ENCODE measurements at regions not wholly inside any gene's neighbourhood (a gene's known extent, or its start where the extent isn't known, plus 50 kb on each side); places are given as distances from the start of the nearest gene placed in this dataset.
"Not testable (repeated sequence)": the region's sequence is repeated elsewhere in the genome, so short reads cannot be mapped to it uniquely, and the experiment has no call there.

DNA sequence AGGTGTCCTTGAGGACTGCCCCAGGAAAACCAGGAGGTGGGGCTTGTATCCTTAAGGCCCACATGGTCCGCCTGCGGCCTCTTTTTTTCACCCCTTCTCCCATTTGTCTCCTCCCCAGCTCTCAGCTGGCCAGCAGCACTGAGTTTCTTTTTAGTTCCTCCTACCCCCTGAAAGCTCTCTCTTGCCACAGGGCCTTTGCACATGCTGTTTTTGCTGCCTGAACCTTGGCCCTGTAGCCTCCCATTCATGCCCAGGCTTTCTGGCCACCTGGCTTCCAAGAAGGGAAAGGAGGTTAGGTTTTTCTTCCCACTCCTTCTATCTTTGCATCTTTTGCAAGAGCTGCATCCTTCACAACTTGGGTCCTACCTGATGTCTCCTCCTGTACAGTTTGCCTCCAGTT, 358.1 kb downstream of the VRK1 start:
- no peak for DNase-seq

DNA sequence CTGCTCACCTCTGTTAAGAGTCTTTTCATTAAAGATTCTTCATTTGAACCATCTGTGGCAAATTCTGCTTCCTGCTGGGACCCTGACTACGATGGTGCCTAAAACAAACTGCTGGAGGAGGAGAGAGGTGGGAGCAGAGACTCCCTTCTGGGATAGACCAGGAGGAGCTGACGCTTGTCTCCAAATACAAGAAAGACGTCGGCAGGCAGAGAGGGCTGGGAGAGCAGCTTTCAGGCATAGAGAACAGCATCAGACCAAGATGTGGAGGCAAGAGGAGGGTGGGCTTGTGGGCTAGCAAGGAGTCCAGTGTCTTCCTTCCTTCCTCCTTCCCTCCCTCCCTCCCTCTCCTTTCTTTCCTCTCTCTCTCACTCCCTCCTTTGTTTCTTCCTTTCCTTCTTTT, 358.6 kb downstream of the VRK1 start:
- no peak for DNase-seq

GRCh38 chr14:97156705-97157104, 359.5 kb downstream of the VRK1 start:
- DNase-seq: no peak

- DNase-seq: no peak
These were observed 360.9 kb downstream of the VRK1 start for GRCh38 chr14:97158102-97158501.

GRCh38 chr14:97159124-97159523, 361.9 kb downstream of the VRK1 start:
- no peak for DNase-seq

DNA sequence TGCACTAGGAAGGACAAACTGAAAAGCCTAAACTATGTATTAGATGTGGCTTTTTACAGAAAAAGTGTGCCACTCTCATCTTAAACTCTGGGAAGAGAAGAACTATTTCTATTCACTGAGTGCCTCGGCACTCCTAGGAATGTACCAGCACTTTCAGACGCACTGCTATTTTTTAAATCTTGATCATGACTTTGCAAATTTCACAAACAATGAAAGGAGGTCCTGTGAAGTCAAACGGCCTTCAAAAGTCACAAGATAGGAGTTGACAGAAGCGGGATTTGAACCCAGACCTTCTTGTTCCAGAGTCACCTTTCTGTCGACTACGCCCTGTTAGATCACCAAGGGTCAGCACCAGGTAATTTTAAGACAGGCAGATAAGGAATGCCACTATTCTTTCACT, 365.4 kb downstream of the VRK1 start:
- DNase-seq: no peak

DNA sequence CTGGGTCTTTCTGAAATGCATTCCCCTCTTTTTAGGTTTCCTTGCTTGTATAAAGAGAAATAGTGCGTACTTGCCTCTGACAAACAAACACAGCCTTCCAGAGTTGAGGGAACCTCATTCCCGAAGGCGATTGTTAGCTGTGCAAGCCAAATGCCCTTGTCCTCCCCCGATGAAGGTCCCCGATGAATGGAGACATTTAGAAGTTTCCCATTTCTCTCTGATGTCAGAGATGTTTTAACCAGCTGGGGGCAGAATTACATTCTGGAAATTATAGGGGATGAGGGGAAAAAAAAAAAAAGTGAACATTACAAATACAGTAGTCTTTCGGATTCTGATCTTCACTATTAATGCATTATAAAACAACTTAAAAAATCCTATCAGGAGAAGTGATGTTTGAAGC, 366.8 kb downstream of the VRK1 start:
- DNase-seq: no peak

- DNase-seq: no peak
These were observed 369.3 kb downstream of the VRK1 start for GRCh38 chr14:97166497-97166896.

GRCh38 chr14:97167577-97167976, 370.4 kb downstream of the VRK1 start:
- DNase-seq: not testable (repeated sequence)

DNA sequence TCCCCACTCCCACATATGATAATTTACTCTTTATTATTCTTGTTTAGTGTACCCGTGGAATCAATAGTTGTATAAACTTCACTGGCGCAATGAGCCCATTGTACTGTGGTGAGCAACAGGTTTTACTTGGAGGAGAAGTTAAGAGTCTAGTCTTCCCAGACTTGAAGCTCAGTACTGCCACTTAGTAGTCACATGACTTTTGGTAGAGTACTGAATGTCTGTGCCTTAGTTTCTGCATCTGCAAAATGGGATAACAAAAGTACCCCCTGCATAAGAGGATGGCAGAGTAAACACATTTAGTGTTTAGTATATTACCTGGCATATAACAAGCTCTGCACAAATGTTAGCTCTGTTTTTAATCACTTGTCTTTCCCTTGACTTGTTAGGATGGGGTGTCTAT, 375.5 kb downstream of the VRK1 start:
- no peak for DNase-seq

DNA sequence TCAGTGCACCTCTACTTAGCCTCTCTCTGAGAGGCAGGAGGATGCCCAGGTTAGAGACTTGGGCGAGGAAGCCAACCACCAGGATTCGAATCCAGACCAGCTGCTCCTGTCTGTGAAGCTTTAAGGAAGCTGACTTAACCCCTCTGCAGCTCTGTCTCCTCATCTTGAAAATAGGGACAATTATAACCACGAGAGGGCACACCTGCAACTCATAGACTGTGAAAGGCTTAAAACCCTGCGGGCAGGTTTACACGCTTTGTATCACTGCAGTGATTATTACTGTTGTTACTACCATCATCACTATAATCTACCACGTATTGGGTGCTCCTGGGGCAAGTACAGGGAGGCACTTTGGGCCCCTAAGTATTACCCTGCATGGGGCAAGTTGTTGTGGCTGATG, 379.8 kb downstream of the VRK1 start:
- DNase-seq: peak; percentile 29

GRCh38 chr14:97177635-97178034, 380.5 kb downstream of the VRK1 start:
- no peak for DNase-seq

DNA sequence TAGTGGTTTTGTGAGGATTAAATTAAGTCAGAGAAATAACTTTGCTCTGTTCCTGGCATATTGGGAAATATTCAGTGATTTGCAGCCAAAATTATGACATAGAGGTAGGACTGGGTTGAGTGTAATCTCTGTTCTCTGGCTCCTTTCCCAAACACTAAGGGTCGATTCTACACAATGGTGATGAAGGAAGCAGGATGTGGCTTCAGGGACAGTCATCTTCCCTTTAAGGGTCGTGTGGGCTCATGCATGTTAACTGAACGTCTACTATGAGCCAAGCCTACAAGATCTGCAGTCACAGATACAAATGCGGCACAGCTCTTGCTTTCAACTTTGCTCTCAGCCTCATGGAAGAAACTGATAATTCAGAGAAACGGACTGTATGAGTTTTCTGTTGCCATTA, 381.6 kb downstream of the VRK1 start:
- DNase-seq: no peak

DNA sequence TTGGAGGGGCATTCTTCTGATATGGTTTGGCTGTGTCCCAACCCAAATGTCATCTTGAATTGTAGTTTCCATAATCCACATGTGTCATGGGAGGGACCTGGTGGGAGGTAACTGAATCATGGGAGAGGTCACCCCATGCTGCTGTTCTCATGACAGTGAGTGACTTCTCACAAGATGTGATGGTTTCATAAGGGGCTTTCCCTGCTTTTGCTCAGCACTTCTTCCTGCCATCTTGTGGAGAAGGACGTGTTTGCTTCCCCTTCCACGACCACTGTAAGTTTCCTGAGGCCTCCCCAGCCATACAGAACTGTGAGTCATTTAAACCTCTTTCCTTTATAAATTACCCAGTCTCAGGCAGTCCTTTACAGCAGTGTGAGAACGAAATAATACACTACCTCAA, 382.4 kb downstream of the VRK1 start:
- DNase-seq: no peak

DNA sequence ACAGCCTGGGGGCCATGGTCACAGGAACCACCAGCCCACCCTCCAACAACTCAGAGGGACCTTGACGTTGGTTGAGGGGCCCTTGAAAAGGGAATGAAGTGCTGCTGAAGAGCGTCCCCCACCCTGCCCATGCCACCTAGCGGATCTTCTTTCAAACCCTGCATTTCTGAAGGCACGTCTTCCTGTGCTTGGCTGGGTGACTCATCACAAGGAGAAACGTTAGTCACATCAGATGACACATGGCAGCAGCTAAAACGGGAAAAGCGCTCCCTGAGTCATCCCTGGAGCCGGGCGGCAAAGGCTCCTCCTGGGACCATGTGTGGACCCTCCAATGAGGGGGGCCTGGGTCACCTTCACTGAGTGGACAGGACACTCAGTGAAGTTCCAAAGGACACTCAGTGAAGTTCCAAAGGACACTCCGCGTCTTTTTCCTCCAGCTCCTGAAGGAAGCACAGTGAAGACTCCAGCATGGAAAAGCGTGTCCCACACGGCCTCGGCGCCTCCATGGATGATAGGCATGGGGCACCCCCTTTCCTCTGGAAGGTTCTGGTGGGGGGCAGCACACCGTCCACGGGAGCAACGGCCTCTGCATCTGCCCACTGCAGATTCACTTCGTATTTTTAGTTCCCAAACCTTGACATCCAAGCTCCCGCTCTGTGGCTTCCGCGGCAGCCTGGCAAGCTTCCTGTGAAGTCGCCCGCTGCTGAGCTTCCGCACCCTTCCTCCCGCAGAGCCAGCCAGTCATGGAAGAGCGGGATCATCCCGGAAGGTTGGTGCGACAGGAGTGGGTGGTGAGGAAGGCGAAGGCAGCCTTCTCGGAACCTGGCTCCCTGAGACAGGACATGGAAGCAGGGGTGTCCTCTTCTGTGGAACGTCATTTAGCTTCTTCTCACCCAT, 383.4 kb downstream of the VRK1 start:
- DNase-seq: no peak

- no peak for DNase-seq
These were observed 388.0 kb downstream of the VRK1 start for GRCh38 chr14:97185186-97185585.

- DNase-seq: no peak
These were observed 390.7 kb downstream of the VRK1 start for GRCh38 chr14:97187916-97188315.

DNA sequence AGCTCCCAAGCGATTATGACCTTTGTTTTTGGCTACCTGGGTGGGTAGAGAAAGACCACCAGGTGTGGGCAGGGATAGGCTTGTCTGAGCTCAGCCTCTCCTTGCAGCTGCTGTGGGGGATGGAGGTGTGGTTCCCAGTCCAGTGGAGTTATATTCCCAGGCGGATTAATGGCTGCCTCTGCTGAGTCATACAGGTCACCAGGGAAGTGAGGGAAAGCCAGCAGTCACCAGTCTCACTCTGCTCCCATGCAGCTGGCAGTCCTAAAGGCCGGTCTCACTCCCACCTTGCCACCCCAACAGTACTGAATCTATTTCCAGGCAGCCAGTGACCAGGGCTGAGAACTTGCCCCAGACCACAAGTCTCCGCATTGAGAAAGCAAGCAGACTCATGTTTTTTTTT, 399.2 kb downstream of the VRK1 start:
- DNase-seq: no peak

GRCh38 chr14:97198813-97199212, 401.6 kb downstream of the VRK1 start:
- no peak for DNase-seq

- DNase-seq: no peak
These were observed 403.1 kb downstream of the VRK1 start for GRCh38 chr14:97200245-97200644.

GRCh38 chr14:97206916-97207315, 409.7 kb downstream of the VRK1 start:
- DNase-seq: no peak

DNA sequence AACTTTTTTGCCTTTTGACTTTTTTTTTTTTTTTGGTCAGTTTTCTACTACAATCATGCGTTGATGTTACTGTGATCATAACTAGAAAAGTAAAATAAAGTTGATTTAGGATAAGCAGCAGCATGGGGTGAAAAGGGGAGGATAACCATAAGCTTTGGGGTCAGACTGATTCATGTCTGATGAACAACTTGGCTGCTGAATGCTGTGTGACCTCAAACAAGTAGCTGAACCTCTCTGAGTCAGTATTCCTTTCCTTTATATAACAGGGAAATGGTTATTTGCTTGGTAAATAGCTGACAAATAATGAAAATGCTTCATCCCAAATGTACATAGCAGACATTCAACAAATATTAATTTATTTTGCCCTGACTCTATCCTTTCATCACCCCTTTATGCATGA, 413.0 kb downstream of the VRK1 start:
- DNase-seq: no peak

- DNase-seq: no peak
These were observed 415.2 kb downstream of the VRK1 start for GRCh38 chr14:97212399-97212798.

- no peak for DNase-seq
These were observed 416.5 kb downstream of the VRK1 start for GRCh38 chr14:97213720-97214119.

All from RPMI8226 (cell line).